ENCODE measurements at regions not wholly inside any gene's neighbourhood (a gene's known extent, or its start where the extent isn't known, plus 50 kb on each side); places are given as distances from the start of the nearest gene placed in this dataset.

GRCh38 chrX:121558886-121559285, 511.5 kb downstream of the GLUD2 start:
- TF ChIP-seq CTCF (IDR thresholded peaks at IDR 0.05) (no peak), POLR2AphosphoS5 (IDR thresholded peaks at IDR 0.05) (no peak)

Measured in prostate gland (tissue), 2 donors.